Keratinocyte (primary cell): ENCODE measurements at regions not wholly inside any gene's neighbourhood (a gene's known extent, or its start where the extent isn't known, plus 50 kb on each side); places are given as distances from the start of the nearest gene placed in this dataset.

Experiments
- DNase-seq: peaks from one replicate; pipeline ENCODE4 v3.0.0-alpha.2; 2011; ENCODE audit warnings: low read depth, missing footprints, low spot score
- FAIRE-seq: peaks from 2 replicates; lab custom pipeline; 2011; peaks lifted over from hg19 to GRCh38; lab: Jason Lieb, UNC
- H2AFZ ChIP-seq: 2 replicates; pipeline ENCODE4 v1.6.0; 2012; ENCODE audit warnings: low read length, control low read depth, inconsistent platforms; ENCODE audit not compliant: control insufficient read depth
- H3K27ac ChIP-seq: 2 replicates; pipeline ENCODE4 v1.5.1; 2011; ENCODE audit warnings: low read length; ENCODE audit not compliant: control insufficient read depth, insufficient read depth
- H3K27me3 ChIP-seq: 3 replicates; pipeline ENCODE4 v1.6.0; 2011; ENCODE audit warnings: low read length; ENCODE audit not compliant: control insufficient read depth, insufficient read depth; ENCODE audit errors: extremely low read depth
- H3K36me3 ChIP-seq, 2 experiments: 2 replicates in 1 of 2; 3 replicates in 1 of 2; pipeline ENCODE4 v1.5.1; 2011; ENCODE audit warnings: low read length in 2 of 2, mild to moderate bottlenecking in 1 of 2; ENCODE audit not compliant: control insufficient read depth in 2 of 2, insufficient read depth in 2 of 2; ENCODE audit errors: extremely low read depth in 1 of 2
- H3K4me1 ChIP-seq: 3 replicates; pipeline ENCODE4 v1.5.1; 2011; ENCODE audit warnings: low read length; ENCODE audit not compliant: control insufficient read depth, insufficient read depth; ENCODE audit errors: extremely low read depth
- H3K4me2 ChIP-seq: 3 replicates; pipeline ENCODE4 v1.6.0; 2011; ENCODE audit warnings: low read depth, low read length; ENCODE audit not compliant: control insufficient read depth, insufficient read depth; ENCODE audit errors: extremely low read depth
- H3K4me3 ChIP-seq, 3 experiments: fragments of 200-600 bp in 1 of 3; sonication (generic) in 1 of 3; 2 replicates in 2 of 3; 3 replicates in 1 of 3; pipeline ENCODE4 v1.5.1; 2011 to 2016; ENCODE audit warnings: low read length in 3 of 3, mild to moderate bottlenecking in 3 of 3, control low read depth in 2 of 3, inconsistent platforms in 1 of 3, low read depth in 1 of 3, mixed read lengths in 1 of 3, mixed run types in 1 of 3, moderate library complexity in 1 of 3; ENCODE audit not compliant: control insufficient read depth in 2 of 3, insufficient read depth in 2 of 3; ENCODE audit errors: extremely low read depth in 1 of 3
- H3K79me2 ChIP-seq: 2 replicates; pipeline ENCODE4 v1.6.0; 2012; ENCODE audit warnings: low read length; ENCODE audit not compliant: control insufficient read depth, insufficient read depth
- H3K9ac ChIP-seq: 3 replicates; pipeline ENCODE4 v1.6.0; 2011; ENCODE audit warnings: low read length; ENCODE audit not compliant: control insufficient read depth, insufficient read depth; ENCODE audit errors: extremely low read depth
- H3K9me1 ChIP-seq: 3 replicates; pipeline ENCODE4 v1.6.0; 2011; ENCODE audit warnings: low read length; ENCODE audit not compliant: control insufficient read depth, insufficient read depth; ENCODE audit errors: extremely low read depth
- H3K9me3 ChIP-seq: 2 replicates; pipeline ENCODE4 v1.5.1; 2012; ENCODE audit warnings: low read depth, low read length; ENCODE audit not compliant: control insufficient read depth
- H4K20me1 ChIP-seq: 3 replicates; pipeline ENCODE4 v1.6.0; 2011; ENCODE audit warnings: low read length; ENCODE audit not compliant: control insufficient read depth, insufficient read depth; ENCODE audit errors: extremely low read depth
- CTCF ChIP-seq, 3 experiments: IDR thresholded peaks in 1 of 3; conservative IDR thresholded peaks in 1 of 3; optimal IDR thresholded peaks in 1 of 3; 2 replicates in 2 of 3; 3 replicates in 1 of 3; pipeline versions ENCODE3 to v1.5.1; 2011; ENCODE audit warnings: low read length in 3 of 3, mild to moderate bottlenecking in 3 of 3, moderate library complexity in 2 of 3, control low read depth in 1 of 3, inconsistent platforms in 1 of 3; ENCODE audit not compliant: insufficient read depth in 2 of 3; ENCODE audit errors: extremely low read depth in 1 of 3
- EZH2 ChIP-seq: IDR thresholded peaks from one replicate; pipeline ENCODE4 v1.6.1; 2012; ENCODE audit warnings: inconsistent platforms, mild to moderate bottlenecking, low read length, moderate library complexity
- dilution Hi-C: fragments of 300-500 bp; cut with MboI; formaldehyde crosslinking; loops from one replicate; pipeline ENCODE4 v1.7.0; 2020; ENCODE audit warnings: low sequenced_read_pairs; ENCODE audit not compliant: extremely low pct_ligation_motif_present

GRCh38 chr10:6305401-6306321, 102.9 kb downstream of the PFKFB3 start:
- Histone ChIP-seq H3K4me1 (peaks cover 8% of the 10 kb centered on the region), H3K4me2 (no peak overlapping the region), H3K9ac (no peak overlapping the region), H2AFZ (no peak overlapping the region), H3K36me3 (no peaks in the 10 kb centered on the region), H3K27ac (no peak overlapping the region), H3K9me1 (no peaks in the 10 kb centered on the region), H4K20me1 (no peaks in the 10 kb centered on the region), H3K79me2 (no peaks in the 10 kb centered on the region), H3K4me3 (no peak overlapping the region), H3K27me3 (no peaks in the 10 kb centered on the region), H3K9me3 (no peaks in the 10 kb centered on the region)
- dilution Hi-C loops = no loop called here
- TF ChIP-seq EZH2 (no peak), CTCF (optimal IDR thresholded peaks at IDR 0.05 in 1 of 3, IDR thresholded peaks at IDR 0.05 in 1 of 3, conservative IDR thresholded peaks at IDR 0.05 in 1 of 3; ENCODE audit: extremely low read depth in 1 of 3, insufficient read depth in 2 of 3, low read length in 3 of 3) (no peak)
- DNase-seq (no peak), FAIRE-seq (no peak)

- dilution Hi-C loops = no loop called here
- FAIRE-seq = no peak
- no peaks in the 10 kb centered on the region for H3K36me3 ChIP-seq
These were observed 104.2 kb downstream of the PFKFB3 start for GRCh38 chr10:6306917-6307316.

More at GRCh38 chr10:6306917-6307316, 104.2 kb downstream of the PFKFB3 start:
- no peak overlapping the region for H3K4me2 ChIP-seq
- no peak overlapping the region for H3K4me3 ChIP-seq
- H3K27me3 ChIP-seq = no peaks in the 10 kb centered on the region
- H3K79me2 ChIP-seq = no peaks in the 10 kb centered on the region
- H3K27ac ChIP-seq = no peak overlapping the region
- TF ChIP-seq EZH2 = no peak
- TF ChIP-seq CTCF (optimal IDR thresholded peaks at IDR 0.05 in 1 of 3, IDR thresholded peaks at IDR 0.05 in 1 of 3, conservative IDR thresholded peaks at IDR 0.05 in 1 of 3; ENCODE audit: extremely low read depth in 1 of 3, insufficient read depth in 2 of 3, low read length in 3 of 3) = no peak
- H2AFZ ChIP-seq = no peak overlapping the region
- peaks cover 8% of the 10 kb centered on the region for H3K4me1 ChIP-seq
- DNase-seq = no peak
- no peaks in the 10 kb centered on the region for H3K9me3 ChIP-seq
- no peaks in the 10 kb centered on the region for H3K9me1 ChIP-seq
- no peak overlapping the region for H3K9ac ChIP-seq
- H4K20me1 ChIP-seq = no peaks in the 10 kb centered on the region
